Hepatocyte (in vitro differentiated cells): ENCODE measurements at regions not wholly inside any gene's neighbourhood (a gene's known extent, or its start where the extent isn't known, plus 50 kb on each side); places are given as distances from the start of the nearest gene placed in this dataset.

Source experiments
- CTCF ChIP-seq: fragments of 200-600 bp; sonication (generic); IDR thresholded peaks from 2 replicates; pipeline ENCODE4 v1.5.1; 2016; ENCODE audit warnings: antibody characterized with exemption, mild to moderate bottlenecking; ENCODE audit not compliant: poor library complexity
- EZH2 ChIP-seq: fragments of 200-600 bp; sonication (generic); IDR thresholded peaks from 2 replicates; pipeline ENCODE4 v1.6.1; 2016; ENCODE audit warnings: antibody characterized with exemption, mild to moderate bottlenecking, borderline replicate concordance
- EZH2phosphoT487 ChIP-seq: fragments of 200-600 bp; sonication (generic); IDR thresholded peaks from one replicate; pipeline ENCODE4 v1.6.1; 2018; ENCODE audit warnings: antibody characterized with exemption, mild to moderate bottlenecking, low read depth, moderate library complexity; ENCODE audit not compliant: unreplicated experiment, severe bottlenecking

- TF ChIP-seq CTCF (no peak), EZH2phosphoT487 (no peak), EZH2 (no peak)
Observed at GRCh38 chr1:219050086-219050821, 123.4 kb upstream of the LYPLAL1 start.
